Thoracic aorta (tissue), 2 donors: ENCODE measurements at regions not wholly inside any gene's neighbourhood (a gene's known extent, or its start where the extent isn't known, plus 50 kb on each side); places are given as distances from the start of the nearest gene placed in this dataset.

Experiments used
- ATAC-seq: fragments of 150-250 bp; one replicate; pipeline ENCODE4 v1.8.0; 2017; ENCODE audit warnings: low read depth; ENCODE audit not compliant: insufficient number of reproducible peaks, low FRiP score
- DNase-seq: peaks from one replicate; pipeline ENCODE4 v3.0.0-alpha.2; 2020; ENCODE audit warnings: low spot score
- H3K27ac ChIP-seq, 2 donors: fragments of 200-600 bp; sonication (generic); 1 replicate in 1 of 2; 2 replicates in 1 of 2; pipeline ENCODE4 v1.5.1; 2016; ENCODE audit warnings: mild to moderate bottlenecking in 2 of 2, moderate library complexity in 2 of 2
- H3K27me3 ChIP-seq: fragments of 200-600 bp; sonication (generic); replicated peaks from 2 replicates; pipeline ENCODE4 v1.6.0; 2016; ENCODE audit warnings: mild to moderate bottlenecking; ENCODE audit not compliant: insufficient read depth
- H3K36me3 ChIP-seq: fragments of 200-600 bp; sonication (generic); one replicate; pipeline ENCODE4 v1.5.1; 2016
- H3K4me1 ChIP-seq, 2 donors: fragments of 200-600 bp; sonication (generic); 1 replicate in 1 of 2; 2 replicates in 1 of 2; pipeline versions ENCODE4 v1.5.1 to v1.6.0; 2016; ENCODE audit warnings: low read depth in 2 of 2, mild to moderate bottlenecking in 1 of 2; ENCODE audit not compliant: control insufficient read depth in 1 of 2
- H3K4me3 ChIP-seq: fragments of 200-600 bp; sonication (generic); 2 replicates; pipeline ENCODE4 v1.5.1; 2016; ENCODE audit warnings: mild to moderate bottlenecking
- H3K9me3 ChIP-seq: fragments of 200-600 bp; sonication (generic); 2 replicates; pipeline ENCODE4 v1.5.1; 2016
- TF ChIP-seq, protein P1 (sequence below): fragments of 200-600 bp; sonication (generic); IDR thresholded peaks from one replicate; pipeline ENCODE4 v1.5.1; 2019; ENCODE audit warnings: antibody characterized with exemption

- Histone ChIP-seq H3K27ac (no peak overlapping the region), H3K4me1 (peaks cover 0 to 14% of the 10 kb centered on the region in 2 donors), H3K36me3 (no peaks in the 10 kb centered on the region), H3K27me3 (no peaks in the 10 kb centered on the region), H3K9me3 (no peaks in the 10 kb centered on the region), H3K4me3 (no peak overlapping the region)
- DNase-seq (no peak), ATAC-seq (no peak)
- TF ChIP-seq, protein P1, sequence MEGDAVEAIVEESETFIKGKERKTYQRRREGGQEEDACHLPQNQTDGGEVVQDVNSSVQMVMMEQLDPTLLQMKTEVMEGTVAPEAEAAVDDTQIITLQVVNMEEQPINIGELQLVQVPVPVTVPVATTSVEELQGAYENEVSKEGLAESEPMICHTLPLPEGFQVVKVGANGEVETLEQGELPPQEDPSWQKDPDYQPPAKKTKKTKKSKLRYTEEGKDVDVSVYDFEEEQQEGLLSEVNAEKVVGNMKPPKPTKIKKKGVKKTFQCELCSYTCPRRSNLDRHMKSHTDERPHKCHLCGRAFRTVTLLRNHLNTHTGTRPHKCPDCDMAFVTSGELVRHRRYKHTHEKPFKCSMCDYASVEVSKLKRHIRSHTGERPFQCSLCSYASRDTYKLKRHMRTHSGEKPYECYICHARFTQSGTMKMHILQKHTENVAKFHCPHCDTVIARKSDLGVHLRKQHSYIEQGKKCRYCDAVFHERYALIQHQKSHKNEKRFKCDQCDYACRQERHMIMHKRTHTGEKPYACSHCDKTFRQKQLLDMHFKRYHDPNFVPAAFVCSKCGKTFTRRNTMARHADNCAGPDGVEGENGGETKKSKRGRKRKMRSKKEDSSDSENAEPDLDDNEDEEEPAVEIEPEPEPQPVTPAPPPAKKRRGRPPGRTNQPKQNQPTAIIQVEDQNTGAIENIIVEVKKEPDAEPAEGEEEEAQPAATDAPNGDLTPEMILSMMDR: no peak
Observed at GRCh38 chr7:46663025-46663424, 742.0 kb upstream of the IGFBP3 start.

GRCh38 chr7:46661431-46661830 lies 740.4 kb upstream of the IGFBP3 start:
- Histone ChIP-seq H3K9me3 (no peaks in the 10 kb centered on the region), H3K4me1 (peaks cover 0 to 14% of the 10 kb centered on the region in 2 donors), H3K4me3 (no peak overlapping the region), H3K27me3 (no peaks in the 10 kb centered on the region), H3K27ac (no peak overlapping the region), H3K36me3 (no peaks in the 10 kb centered on the region)
- TF ChIP-seq, protein P1: no peak
- ATAC-seq (no peak), DNase-seq (no peak)

- Histone ChIP-seq H3K4me1 (peaks cover 0 to 14% of the 10 kb centered on the region in 2 donors), H3K9me3 (no peaks in the 10 kb centered on the region), H3K36me3 (no peaks in the 10 kb centered on the region), H3K27ac (no peak overlapping the region), H3K27me3 (no peaks in the 10 kb centered on the region), H3K4me3 (no peak overlapping the region)
- ATAC-seq: no peak
- TF ChIP-seq, protein P1: no peak
- no peak for DNase-seq
Observed at GRCh38 chr7:46660402-46660980, 739.4 kb upstream of the IGFBP3 start.

GRCh38 chr7:46658281-46658680 lies 737.2 kb upstream of the IGFBP3 start:
- no peak overlapping the region for H3K27ac ChIP-seq
- TF ChIP-seq, protein P1: no peak
- no peak overlapping the region for H3K4me3 ChIP-seq
- no peaks in the 10 kb centered on the region for H3K27me3 ChIP-seq
- H3K9me3 ChIP-seq: no peaks in the 10 kb centered on the region
- ATAC-seq (no peak), DNase-seq (no peak)
- peaks cover 0 to 14% of the 10 kb centered on the region in 2 donors for H3K4me1 ChIP-seq
- H3K36me3 ChIP-seq: no peaks in the 10 kb centered on the region

GRCh38 chr7:46654546-46655443 lies 733.7 kb upstream of the IGFBP3 start:
- Histone ChIP-seq H3K9me3 (no peaks in the 10 kb centered on the region), H3K27ac (no peak overlapping the region), H3K36me3 (no peaks in the 10 kb centered on the region), H3K4me1 (no peaks in the 10 kb centered on the region), H3K4me3 (no peak overlapping the region), H3K27me3 (no peaks in the 10 kb centered on the region)
- no peak for ATAC-seq
- TF ChIP-seq, protein P1: no peak
- DNase-seq: no peak
